Stomach (tissue), 8 donors: ENCODE measurements at regions not wholly inside any gene's neighbourhood (a gene's known extent, or its start where the extent isn't known, plus 50 kb on each side); places are given as distances from the start of the nearest gene placed in this dataset.

Experiments
- DNase-seq, 2 donors: peaks; one replicate each; pipeline versions ENCODE4 v3.0.0 to v3.0.0-alpha.2; 2013 to 2019
- H3K27ac ChIP-seq, 5 donors: fragments of 200-600 bp in 4 of 5; sonication (generic) in 4 of 5; one replicate each; pipeline ENCODE4 v1.5.1; 2013 to 2019; ENCODE audit warnings: mild to moderate bottlenecking in 1 of 5, moderate library complexity in 1 of 5
- H3K27me3 ChIP-seq, 3 donors: fragments of 200-600 bp; sonication (generic); one replicate each; pipeline ENCODE4 v1.5.1; 2017 to 2019; ENCODE audit warnings: mixed run types in 1 of 3
- H3K36me3 ChIP-seq, 4 donors: fragments of 200-600 bp; sonication (generic); 1 replicate in 3 of 4; 2 replicates in 1 of 4; pipeline ENCODE4 v1.5.1; 2016 to 2019
- H3K4me1 ChIP-seq, 4 donors: fragments of 200-600 bp; sonication (generic); one replicate each; pipeline ENCODE4 v1.5.1; 2016 to 2019
- H3K4me3 ChIP-seq, 4 donors: fragments of 200-600 bp; sonication (generic) in 3 of 4; one replicate each; pipeline ENCODE4 v1.5.1; 2016 to 2019; ENCODE audit warnings: mild to moderate bottlenecking in 1 of 4
- H3K9me3 ChIP-seq, 4 donors: fragments of 200-600 bp; sonication (generic); one replicate each; pipeline ENCODE4 v1.5.1; 2016 to 2019
- CTCF ChIP-seq, 7 experiments: fragments of 450-650 bp in 4 of 7; fragments of 200-600 bp in 3 of 7; sonication (generic) in 3 of 7; IDR thresholded peaks; one replicate each; pipeline ENCODE4 v1.5.1; 2016 to 2019; ENCODE audit warnings: antibody characterized with exemption in 7 of 7, control low read depth in 2 of 7, mild to moderate bottlenecking in 1 of 7
- EP300 ChIP-seq: sonication (generic); formaldehyde crosslinking; IDR thresholded peaks from one replicate; pipeline ENCODE4 v1.6.1; 2017; ENCODE audit warnings: antibody characterized with exemption
- POLR2A ChIP-seq, 4 donors: fragments of 450-650 bp; IDR thresholded peaks; one replicate each; pipeline ENCODE4 v1.6.1; 2016; ENCODE audit warnings: antibody characterized with exemption in 4 of 4, control low read depth in 2 of 4, mild to moderate bottlenecking in 1 of 4, moderate library complexity in 1 of 4
- POLR2AphosphoS5 ChIP-seq, 3 donors: sonication (generic); formaldehyde crosslinking; IDR thresholded peaks; one replicate each; pipeline ENCODE4 v1.6.1; 2016; ENCODE audit warnings: antibody characterized with exemption in 3 of 3
- WGBS, 5 donors: extraction: QIAGEN DNeasy Blood & Tissue Kit in 3 of 5; methylation state at CpG; one replicate each; pipeline versions ENCODE4 v1.1.5 to v1.1.7; 2013 to 2018; 5-methylcytosine and 5-hydroxymethylcytosine counted together
- intact Hi-C: fragments of 100-400 bp; cut with DNase I; formaldehyde crosslinking; loops from one replicate; pipeline ENCODE4 v1.15.1; 2023; ENCODE audit warnings: low total_unique reads
- donor health status: healthy with polysubstance abuse.
- donor health status: Bipolar disorder and iron deficiency.
- donor health status: healthy.

- Histone ChIP-seq H3K4me3 (no peak overlapping the region), H3K9me3 (no peaks in the 10 kb centered on the region), H3K36me3 (no peaks in the 10 kb centered on the region), H3K27ac (no peak overlapping the region), H3K4me1 (peaks cover 0 to 4% (median 0%) of the 10 kb centered on the region in 4 donors), H3K27me3 (no peaks in the 10 kb centered on the region)
- 67 to 70% (median 69%) methylated on average over 12 of the region's 12 CpGs for WGBS, 5 donors
- TF ChIP-seq POLR2AphosphoS5 (IDR thresholded peaks at IDR 0.05) (no peak), CTCF (IDR thresholded peaks at IDR 0.05) (peak in 2 of 7 experiments; percentile 25 to 27)
- intact Hi-C loops = no loop called here
- peak in 1 of 2 donors; percentile 27 for DNase-seq
These were observed 323.1 kb downstream of the TFEC start for GRCh38 chr7:115707258-115708012.

- Histone ChIP-seq H3K4me3 (no peak overlapping the region), H3K27ac (no peak overlapping the region), H3K4me1 (peaks cover 0 to 4% (median 0%) of the 10 kb centered on the region in 4 donors), H3K36me3 (no peaks in the 10 kb centered on the region), H3K9me3 (no peaks in the 10 kb centered on the region), H3K27me3 (no peaks in the 10 kb centered on the region)
- TF ChIP-seq EP300 (no peak), CTCF (IDR thresholded peaks at IDR 0.05) (no peak), POLR2A (IDR thresholded peaks at IDR 0.05) (no peak), POLR2AphosphoS5 (IDR thresholded peaks at IDR 0.05) (no peak)
- DNase-seq = no peak
- intact Hi-C loops = no loop called here
- 36 to 55% (median 38%) methylated on average over 2 of the region's 2 CpGs for WGBS, 5 donors
These were observed 325.7 kb downstream of the TFEC start for GRCh38 chr7:115704884-115705283.

GRCh38 chr7:115701141-115701540 lies 329.4 kb downstream of the TFEC start:
- intact Hi-C loops = no loop called here
- H3K4me1 ChIP-seq = peaks cover 0 to 4% (median 0%) of the 10 kb centered on the region in 4 donors
- H3K4me3 ChIP-seq = no peak overlapping the region
- H3K9me3 ChIP-seq = no peaks in the 10 kb centered on the region
- 62 to 86% (median 76%) methylated on average over 1 of the region's 1 CpG for whole genome bisulfite sequencing, 5 donors
- no peak overlapping the region for H3K27ac ChIP-seq
- TF ChIP-seq EP300 (no peak), CTCF (IDR thresholded peaks at IDR 0.05) (no peak), POLR2A (IDR thresholded peaks at IDR 0.05) (no peak), POLR2AphosphoS5 (IDR thresholded peaks at IDR 0.05) (no peak)
- H3K36me3 ChIP-seq = no peaks in the 10 kb centered on the region
- no peak for DNase-seq
- no peaks in the 10 kb centered on the region for H3K27me3 ChIP-seq

- Histone ChIP-seq H3K4me1 (no peaks in the 10 kb centered on the region), H3K27me3 (no peaks in the 10 kb centered on the region), H3K36me3 (no peaks in the 10 kb centered on the region), H3K4me3 (no peak overlapping the region), H3K9me3 (no peaks in the 10 kb centered on the region), H3K27ac (no peak overlapping the region)
- no peak for TF ChIP-seq POLR2AphosphoS5 (IDR thresholded peaks at IDR 0.05)
- no peak for TF ChIP-seq POLR2A (IDR thresholded peaks at IDR 0.05)
- no peak for TF ChIP-seq CTCF (IDR thresholded peaks at IDR 0.05)
- no peak for TF ChIP-seq EP300
- intact Hi-C loops = no loop called here
- DNase-seq = no peak
These were observed 336.1 kb downstream of the TFEC start for GRCh38 chr7:115694424-115694823.
